K562 (cell line): ENCODE measurements at regions not wholly inside any gene's neighbourhood (a gene's known extent, or its start where the extent isn't known, plus 50 kb on each side); places are given as distances from the start of the nearest gene placed in this dataset.

Experiments
- ATAC-seq: fragments of 200-7000 bp; cut with Tn5 transposase; 3 replicates; pipeline ENCODE4 v1.9.1; 2020; ENCODE audit warnings: moderate library complexity
- BruUV-seq: library from RNA; stranded (reverse); fragments of 400-500 nt; replicated peaks from 2 replicates; lab custom pipeline; 2021; lab: Mats Ljungman, UMichigan
- CTCF ChIA-PET: fragments of 300-600 bp; formaldehyde crosslinking; extraction: SDS; loops from one replicate; lab custom pipeline; 2021; ENCODE audit warnings: low intra/inter-chr PET ratio; lab: Yijun Ruan, JAX
- POLR2A ChIA-PET: fragments of 300-600, 350-650 bp; sonication (Branson Sonifier 250); formaldehyde crosslinking; extraction: SDS; loops from one replicate; lab custom pipeline; 2021; ENCODE audit warnings: antibody characterized with exemption, inconsistent platforms; lab: Yijun Ruan, JAX
- DNase-seq, 4 experiments: peaks; one replicate each; pipeline versions ENCODE4 v3.0.0 to v3.0.0-alpha.2; 2011 to 2018; ENCODE audit warnings: low spot score in 3 of 4, mixed read lengths in 3 of 4; ENCODE audit errors: extremely low read depth in 1 of 4
- FAIRE-seq: peaks from 2 replicates; lab custom pipeline; 2011; peaks lifted over from hg19 to GRCh38; lab: Jason Lieb, UNC
- H2AFZ ChIP-seq: 2 replicates; pipeline ENCODE4 v1.6.0; 2011; ENCODE audit warnings: low read depth, low read length, control low read depth, inconsistent platforms
- H3K27ac ChIP-seq: fragments of 200-600 bp; 3 replicates; pipeline ENCODE4 v1.8.0; 2011; ENCODE audit warnings: low read depth, mild to moderate bottlenecking, control low read depth, inconsistent platforms, low read length, moderate library complexity, mixed read lengths; ENCODE audit errors: extremely low read depth
- H3K27me3 ChIP-seq, 2 experiments: fragments of 300-600 bp in 1 of 2; 2 replicates in 1 of 2; 3 replicates in 1 of 2; pipeline versions ENCODE4 v1.6.0 to v1.8.0; 2011; ENCODE audit warnings: inconsistent platforms in 2 of 2, low read length in 2 of 2, mild to moderate bottlenecking in 1 of 2, mixed read lengths in 1 of 2, moderate library complexity in 1 of 2; ENCODE audit not compliant: control insufficient read depth in 2 of 2, insufficient read depth in 2 of 2
- H3K36me3 ChIP-seq: fragments of 300-600 bp; 3 replicates; pipeline ENCODE4 v1.8.0; 2011; ENCODE audit warnings: mild to moderate bottlenecking, low read length, inconsistent platforms; ENCODE audit not compliant: control insufficient read depth, insufficient read depth
- H3K4me1 ChIP-seq, 2 experiments: fragments of 200-600 bp in 1 of 2; replicated peaks in 1 of 2; 2 replicates in 1 of 2; 3 replicates in 1 of 2; pipeline versions ENCODE4 v1.5.1 to v1.8.0; 2011; ENCODE audit warnings: inconsistent platforms in 2 of 2, low read length in 2 of 2, mild to moderate bottlenecking in 1 of 2, mixed read lengths in 1 of 2, moderate library complexity in 1 of 2; ENCODE audit not compliant: control insufficient read depth in 2 of 2, insufficient read depth in 2 of 2
- H3K4me2 ChIP-seq: 2 replicates; pipeline ENCODE4 v1.6.1; 2011; ENCODE audit warnings: low read length, control low read depth, inconsistent platforms, mixed read lengths; ENCODE audit not compliant: insufficient read depth
- H3K4me3 ChIP-seq: fragments of 200-600 bp; sonication (generic), shearing (Covaris generic); 2 replicates; pipeline ENCODE4 v1.5.1; 2016; ENCODE audit warnings: control low read depth, inconsistent platforms
- H3K79me2 ChIP-seq: fragments of 200-600 bp; 3 replicates; pipeline ENCODE4 v1.8.0; 2011; ENCODE audit warnings: low read length, inconsistent platforms; ENCODE audit not compliant: control insufficient read depth, insufficient read depth
- H3K9ac ChIP-seq, 2 experiments: 2 replicates each; pipeline versions ENCODE4 v1.6.0 to v1.6.1; 2011; ENCODE audit warnings: low read depth in 2 of 2, low read length in 2 of 2, control low read depth in 1 of 2, inconsistent platforms in 1 of 2, mild to moderate bottlenecking in 1 of 2, mixed read lengths in 1 of 2; ENCODE audit not compliant: insufficient read depth in 1 of 2
- H3K9me1 ChIP-seq: one replicate; pipeline ENCODE4 v1.6.0; 2011; ENCODE audit warnings: inconsistent platforms, mild to moderate bottlenecking, low read length, moderate library complexity; ENCODE audit not compliant: control insufficient read depth, insufficient read depth
- H3K9me3 ChIP-seq: replicated peaks from 2 replicates; pipeline ENCODE4 v1.5.1; 2011; ENCODE audit warnings: low read depth, low read length, inconsistent platforms; ENCODE audit not compliant: control insufficient read depth, insufficient read depth
- H4K20me1 ChIP-seq: replicated peaks from 2 replicates; pipeline ENCODE4 v1.6.1; 2011; ENCODE audit warnings: low read length, inconsistent platforms, mixed read lengths; ENCODE audit not compliant: control insufficient read depth, insufficient read depth
- CEBPB ChIP-seq: fragments of 450-650 bp; IDR thresholded peaks from 2 replicates; pipeline ENCODE4 v1.6.1; 2016; ENCODE audit warnings: missing genetic modification characterization, missing compliant biosample characterization
- ELF2 ChIP-seq: fragments of 250-450 bp; sonication (Bioruptor Pico); IDR thresholded peaks from 2 replicates; pipeline ENCODE4 v1.5.0; 2021; ENCODE audit warnings: mild to moderate bottlenecking
- ETV6 ChIP-seq, 3 experiments: fragments of 150-350 bp in 1 of 3; sonication (generic) in 1 of 3; formaldehyde crosslinking in 1 of 3; IDR thresholded peaks; 2 replicates each; pipeline versions ENCODE4 v1.6.1 to v1.8.0; 2014 to 2022; ENCODE audit warnings: borderline replicate concordance in 2 of 3, low read depth in 2 of 3, antibody characterized with exemption in 1 of 3, low read length in 1 of 3, mild to moderate bottlenecking in 1 of 3, missing genetic modification reagents in 1 of 3
- HNRNPLL ChIP-seq: fragments of 200-400 bp; formaldehyde crosslinking; IDR thresholded peaks from 2 replicates; pipeline ENCODE4 v1.6.1; 2017; ENCODE audit warnings: low read length, low read depth, mild to moderate bottlenecking; ENCODE audit not compliant: poor library complexity, severe bottlenecking
- KDM5B ChIP-seq: fragments of 200-600 bp; sonication (generic); IDR thresholded peaks from 2 replicates; pipeline ENCODE4 v1.6.1; 2012; ENCODE audit warnings: low read depth, mild to moderate bottlenecking, moderate library complexity, low read length, control low read depth, inconsistent platforms; ENCODE audit not compliant: insufficient replicate concordance
- KLF6 ChIP-seq: fragments of 250-450 bp; sonication (Bioruptor Pico); IDR thresholded peaks from 2 replicates; pipeline ENCODE4 v1.4.0; 2020; ENCODE audit warnings: mild to moderate bottlenecking, moderate library complexity, borderline replicate concordance
- PHF21A ChIP-seq: fragments of 450-650 bp; IDR thresholded peaks from 2 replicates; pipeline ENCODE4 v1.6.1; 2017; ENCODE audit warnings: low read depth, borderline replicate concordance
- POLR2H ChIP-seq: IDR thresholded peaks from 2 replicates; pipeline ENCODE4 v1.6.1; 2016; ENCODE audit warnings: missing genetic modification characterization, low read depth, mild to moderate bottlenecking, control low read depth, missing compliant biosample characterization, moderate library complexity
- PPARD ChIP-seq: fragments of 250-450 bp; sonication (Bioruptor Pico); IDR thresholded peaks from 2 replicates; pipeline ENCODE4 v1.8.0; 2022; ENCODE audit warnings: inconsistent platforms, mild to moderate bottlenecking, moderate library complexity
- RBBP5 ChIP-seq: fragments of 200-600 bp; sonication (generic); IDR thresholded peaks from 2 replicates; pipeline ENCODE4 v1.6.1; 2012; ENCODE audit warnings: borderline replicate concordance, mild to moderate bottlenecking, low read length, control low read depth, inconsistent platforms; ENCODE audit not compliant: insufficient read depth, poor library complexity, severe bottlenecking
- SMAD4 ChIP-seq: fragments of 250-450 bp; sonication (Bioruptor Pico); conservative IDR thresholded peaks from 2 replicates; pipeline ENCODE4 v1.8.0; 2021; ENCODE audit warnings: inconsistent platforms, mild to moderate bottlenecking, moderate library complexity
- TAF9B ChIP-seq: fragments of 450-650 bp; IDR thresholded peaks from 2 replicates; pipeline ENCODE4 v1.6.1; 2018; ENCODE audit warnings: mild to moderate bottlenecking; ENCODE audit not compliant: partially characterized antibody
- TCF7 ChIP-seq: sonication (generic); IDR thresholded peaks from 2 replicates; pipeline ENCODE4 v1.6.1; 2016; ENCODE audit warnings: antibody characterized with exemption, borderline replicate concordance
- ZNF165 ChIP-seq: fragments of 250-450 bp; sonication (Bioruptor Pico); IDR thresholded peaks from 2 replicates; pipeline ENCODE4 v1.4.0; 2020; ENCODE audit warnings: borderline replicate concordance
- ZNF282 ChIP-seq: sonication (generic); formaldehyde crosslinking; IDR thresholded peaks from 2 replicates; pipeline ENCODE4 v1.8.1; 2023; ENCODE audit warnings: missing genetic modification reagents
- ZNF41 ChIP-seq: fragments of 250-450 bp; sonication (Bioruptor Pico); conservative IDR thresholded peaks from 2 replicates; pipeline ENCODE4 v1.4.0; 2020; ENCODE audit warnings: mild to moderate bottlenecking
- ZNF507 ChIP-seq: conservative IDR thresholded peaks from 2 replicates; pipeline ENCODE4 v1.6.1; 2017; ENCODE audit warnings: missing genetic modification characterization, missing compliant biosample characterization
- ZNF589 ChIP-seq: fragments of 200-800 bp; sonication (Bioruptor generic); IDR thresholded peaks from 2 replicates; pipeline ENCODE4 v1.6.1; 2016; ENCODE audit warnings: low read depth, missing genetic modification characterization, missing compliant biosample characterization
- WGBS: fragments of 100-300 bp; shearing (Covaris generic); methylation state at CpG from one replicate; pipeline ENCODE4 v1.1.6; 2016; ENCODE audit warnings: low coverage, mixed read lengths; ENCODE audit not compliant: insufficient coverage; ENCODE audit errors: missing lambda C conversion rate; 5-methylcytosine and 5-hydroxymethylcytosine counted together
- in situ Hi-C: fragments of 300-500 bp; cut with MboI; formaldehyde crosslinking; loops from 4 replicates; pipeline ENCODE4 v1.15.0; 2018; ENCODE audit warnings: inconsistent platforms, mixed read lengths
- intact Hi-C: fragments of 100-400 bp; cut with micrococcal nuclease; formaldehyde crosslinking; loops from 2 replicates; pipeline ENCODE4 v1.14.2; 2022
- TF ChIP-seq, protein P1 (sequence below): fragments of 250-450 bp; sonication (Bioruptor Pico); IDR thresholded peaks from 2 replicates; pipeline ENCODE4 v1.8.0; 2021; ENCODE audit warnings: moderate library complexity, mild to moderate bottlenecking, inconsistent platforms
- TF ChIP-seq, protein P2 (sequence below): sonication (generic); formaldehyde crosslinking; IDR thresholded peaks from 2 replicates; pipeline ENCODE4 v1.8.1; 2022; ENCODE audit warnings: missing genetic modification reagents

DNA sequence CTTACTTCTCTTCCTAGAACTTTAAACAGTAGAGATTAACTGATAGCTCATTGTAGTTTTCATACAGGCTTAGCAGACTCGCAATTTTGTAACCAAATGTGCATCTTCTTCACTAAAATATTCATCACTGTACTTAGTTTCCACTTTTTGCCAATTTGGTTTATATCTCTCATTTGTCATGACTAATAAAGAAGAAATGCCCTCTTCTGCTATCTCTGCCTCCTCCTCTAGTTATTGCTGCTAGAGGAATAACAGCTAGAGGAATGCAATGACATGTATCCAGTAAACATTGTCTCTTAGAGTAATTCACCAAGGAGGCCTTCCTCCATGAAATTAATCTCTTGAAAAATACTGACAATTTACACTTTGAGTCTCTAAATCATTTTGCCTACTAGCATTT, 115.5 kb upstream of the COX10 start:
- CTCF ChIA-PET = no interaction called here
- Histone ChIP-seq H3K36me3 (no peaks in the 10 kb centered on the region), H3K4me3 (no peak overlapping the region), H3K27ac (no peak overlapping the region), H3K9me3 (no peaks in the 10 kb centered on the region), H3K27me3 (peaks cover 0 to 4% of the 10 kb centered on the region in 2 experiments; a peak in 1 of 5 replicates), H3K4me2 (no peak overlapping the region), H3K9ac (no peak overlapping the region), H4K20me1 (no peaks in the 10 kb centered on the region), H3K79me2 (no peaks in the 10 kb centered on the region), H2AFZ (no peak overlapping the region), H3K9me1 (no peaks in the 10 kb centered on the region), H3K4me1 (no peaks in the 10 kb centered on the region)
- in situ Hi-C loops (no loop called here), intact Hi-C loops (no loop called here)
- FAIRE-seq (no peak), DNase-seq (no peak), ATAC-seq (no peak)
- no TSS peak for BruUV-seq
- POLR2A ChIA-PET = no interaction called here
- TF ChIP-seq ZNF282 (CRISPR knock-in tag) = no peak
- TF ChIP-seq ZNF41 (CRISPR knock-in tag) = no peak
- no peak for TF ChIP-seq ZNF589
- TF ChIP-seq ZNF507 (tag) = no peak
- TF ChIP-seq ELF2 = no peak
- no peak for TF ChIP-seq PHF21A
- TF ChIP-seq CEBPB (tag) = no peak
- TF ChIP-seq KLF6 (CRISPR knock-in tag) = no peak
- TF ChIP-seq, protein P1, sequence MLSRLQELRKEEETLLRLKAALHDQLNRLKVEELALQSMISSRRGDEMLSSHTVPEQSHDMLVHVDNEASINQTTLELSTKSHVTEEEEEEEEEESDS = no peak
- TF ChIP-seq, protein P2, sequence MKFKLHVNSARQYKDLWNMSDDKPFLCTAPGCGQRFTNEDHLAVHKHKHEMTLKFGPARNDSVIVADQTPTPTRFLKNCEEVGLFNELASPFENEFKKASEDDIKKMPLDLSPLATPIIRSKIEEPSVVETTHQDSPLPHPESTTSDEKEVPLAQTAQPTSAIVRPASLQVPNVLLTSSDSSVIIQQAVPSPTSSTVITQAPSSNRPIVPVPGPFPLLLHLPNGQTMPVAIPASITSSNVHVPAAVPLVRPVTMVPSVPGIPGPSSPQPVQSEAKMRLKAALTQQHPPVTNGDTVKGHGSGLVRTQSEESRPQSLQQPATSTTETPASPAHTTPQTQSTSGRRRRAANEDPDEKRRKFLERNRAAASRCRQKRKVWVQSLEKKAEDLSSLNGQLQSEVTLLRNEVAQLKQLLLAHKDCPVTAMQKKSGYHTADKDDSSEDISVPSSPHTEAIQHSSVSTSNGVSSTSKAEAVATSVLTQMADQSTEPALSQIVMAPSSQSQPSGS = no peak
- no peak for TF ChIP-seq RBBP5
- no peak for TF ChIP-seq TAF9B
- no peak for TF ChIP-seq PPARD (CRISPR knock-in tag)
- no peak for TF ChIP-seq HNRNPLL
- TF ChIP-seq POLR2H = no peak
- no peak for TF ChIP-seq SMAD4 (CRISPR knock-in tag)
- TF ChIP-seq ZNF165 = no peak
- TF ChIP-seq ETV6 (IDR thresholded peaks at IDR 0.05; ENCODE audit: borderline replicate concordance in 1 of 2, low read depth in 2 of 2, low read length in 1 of 2) = no peak
- no peak for TF ChIP-seq ETV6 (CRISPR knock-in tag; IDR thresholded peaks at IDR 0.05; ENCODE audit: borderline replicate concordance)
- TF ChIP-seq KDM5B = no peak
- no peak for TF ChIP-seq TCF7
- 0% methylated on average over 1 of the region's 1 CpG for WGBS
